ENCODE measurements at regions not wholly inside any gene's neighbourhood (a gene's known extent, or its start where the extent isn't known, plus 50 kb on each side); places are given as distances from the start of the nearest gene placed in this dataset.

GRCh38 chr5:50978924-50979323 lies 312.5 kb downstream of the PARP8 start:
- no peaks in the 10 kb centered on the region for H3K9me3 ChIP-seq
- TF ChIP-seq EP300 (IDR thresholded peaks at IDR 0.05) (no peak), CTCF (IDR thresholded peaks at IDR 0.05) (no peak), POLR2A (IDR thresholded peaks at IDR 0.05) (no peak)
- no peaks in the 10 kb centered on the region for H3K36me3 ChIP-seq
- no peak overlapping the region for H3K4me3 ChIP-seq
- no peak for DNase-seq
- H3K4me1 ChIP-seq (ENCODE audit: insufficient read depth): no peaks in the 10 kb centered on the region
- intact Hi-C loops (cut with DNase I): no loop called here
- H3K27ac ChIP-seq: no peak overlapping the region
- H3K27me3 ChIP-seq: no peaks in the 10 kb centered on the region
- WGBS, 3 donors: 88 to 92% (median 90%) methylated on average over 2 of the region's 2 CpGs

GRCh38 chr5:50984640-50985039 lies 318.2 kb downstream of the PARP8 start:
- DNase-seq: no peak
- H3K27ac ChIP-seq: no peak overlapping the region
- TF ChIP-seq POLR2A (IDR thresholded peaks at IDR 0.05) (no peak), CTCF (IDR thresholded peaks at IDR 0.05) (no peak), EP300 (IDR thresholded peaks at IDR 0.05) (no peak)
- 65 to 68% (median 67%) methylated on average over 2 of the region's 2 CpGs for WGBS, 3 donors
- H3K4me1 ChIP-seq (ENCODE audit: insufficient read depth): no peaks in the 10 kb centered on the region
- intact Hi-C loops (cut with DNase I): no loop called here
- H3K9me3 ChIP-seq: no peaks in the 10 kb centered on the region
- H3K36me3 ChIP-seq: no peaks in the 10 kb centered on the region
- H3K4me3 ChIP-seq: no peak overlapping the region
- H3K27me3 ChIP-seq: no peaks in the 10 kb centered on the region

GRCh38 chr5:50990296-50990924 lies 324.0 kb downstream of the PARP8 start:
- H3K4me3 ChIP-seq: no peak overlapping the region
- no peak for DNase-seq
- WGBS, 3 donors: 81 to 87% (median 82%) methylated on average over 15 of the region's 15 CpGs
- no peaks in the 10 kb centered on the region for H3K4me1 ChIP-seq (ENCODE audit: insufficient read depth)
- TF ChIP-seq POLR2A (IDR thresholded peaks at IDR 0.05): no peak
- TF ChIP-seq EP300 (IDR thresholded peaks at IDR 0.05): no peak
- TF ChIP-seq CTCF (IDR thresholded peaks at IDR 0.05): no peak
- no peak overlapping the region for H3K27ac ChIP-seq
- H3K27me3 ChIP-seq: no peaks in the 10 kb centered on the region
- intact Hi-C loops (cut with DNase I): no loop called here
- no peaks in the 10 kb centered on the region for H3K9me3 ChIP-seq
- no peaks in the 10 kb centered on the region for H3K36me3 ChIP-seq

GRCh38 chr5:50995285-50995942 lies 329.0 kb downstream of the PARP8 start:
- TF ChIP-seq POLR2A (IDR thresholded peaks at IDR 0.05) (no peak), CTCF (IDR thresholded peaks at IDR 0.05) (no peak), EP300 (IDR thresholded peaks at IDR 0.05) (no peak)
- Histone ChIP-seq H3K36me3 (no peaks in the 10 kb centered on the region), H3K4me1 (ENCODE audit: insufficient read depth) (no peaks in the 10 kb centered on the region), H3K4me3 (no peak overlapping the region), H3K27me3 (no peaks in the 10 kb centered on the region), H3K27ac (no peak overlapping the region), H3K9me3 (no peaks in the 10 kb centered on the region)
- intact Hi-C loops (cut with DNase I): no loop called here
- WGBS, 3 donors: 74 to 81% (median 75%) methylated on average over 3 of the region's 3 CpGs
- no peak for DNase-seq

All from ovary (tissue), 7 donors.